T-cell (primary cell): ENCODE measurements at regions not wholly inside any gene's neighbourhood (a gene's known extent, or its start where the extent isn't known, plus 50 kb on each side); places are given as distances from the start of the nearest gene placed in this dataset.
A peak's percentile ranks its signal among the peaks of the same experiment; 100 is the strongest.
"Not testable (repeated sequence)": the region's sequence is repeated elsewhere in the genome, so short reads cannot be mapped to it uniquely, and the experiment has no call there.

Experiments used
- ATAC-seq, 4 experiments: fragments of 200-7000 bp in 3 of 4; fragments of 150-1000 bp in 1 of 4; cut with Tn5 transposase; replicated peaks in 1 of 4; 1 replicate in 3 of 4; 2 replicates in 1 of 4; pipeline ENCODE4 v1.10.0; 2021; ENCODE audit warnings: moderate library complexity in 3 of 4, mild to moderate bottlenecking in 2 of 4, moderate number of reproducible peaks in 1 of 4
- CTCF ChIA-PET, 2 donors: fragments of 300-600 bp; sonication (Branson Sonifier 250); formaldehyde crosslinking; loops; one replicate each; lab custom pipeline; 2022; ENCODE audit warnings: antibody characterized with exemption in 2 of 2; lab: Charles Lee
- POLR2A ChIA-PET, 2 donors: fragments of 300-600 bp; sonication (Branson Sonifier 250); formaldehyde crosslinking; loops; one replicate each; lab custom pipeline; 2022; ENCODE audit warnings: antibody characterized with exemption in 2 of 2; lab: Charles Lee
- DNase-seq, 35 experiments: peaks; one replicate each; pipeline versions ENCODE4 v3.0.0 to v3.0.0-alpha.2; 2013 to 2023
- H3K27ac ChIP-seq: one replicate; pipeline ENCODE4 v1.5.1; 2013; ENCODE audit warnings: low read length
- H3K27me3 ChIP-seq, 2 experiments: replicated peaks in 1 of 2; 1 replicate in 1 of 2; 2 replicates in 1 of 2; pipeline versions ENCODE4 v1.6.1 to v1.7.0; 2013; ENCODE audit warnings: low read length in 1 of 2, mixed read lengths in 1 of 2; ENCODE audit not compliant: control insufficient read depth in 2 of 2, insufficient read depth in 2 of 2; ENCODE audit errors: extremely low read depth in 1 of 2
- H3K36me3 ChIP-seq, 2 donors: 1 replicate in 1 of 2; 2 replicates in 1 of 2; pipeline versions ENCODE4 v1.6.1 to v1.7.0; 2013; ENCODE audit warnings: low read length in 1 of 2; ENCODE audit not compliant: control insufficient read depth in 2 of 2, insufficient read depth in 1 of 2; ENCODE audit errors: extremely low read depth in 1 of 2
- H3K4me1 ChIP-seq, 2 experiments: 1 replicate in 1 of 2; 2 replicates in 1 of 2; pipeline versions ENCODE4 v1.6.1 to v1.7.0; 2013; ENCODE audit warnings: low read length in 2 of 2, mixed read lengths in 1 of 2; ENCODE audit not compliant: insufficient read depth in 2 of 2, control insufficient read depth in 1 of 2; ENCODE audit errors: extremely low read depth in 1 of 2
- H3K4me3 ChIP-seq, 2 donors: 1 replicate in 1 of 2; 2 replicates in 1 of 2; pipeline versions ENCODE4 v1.5.1 to v1.7.0; 2013; ENCODE audit warnings: mild to moderate bottlenecking in 2 of 2, low read length in 1 of 2, moderate library complexity in 1 of 2; ENCODE audit not compliant: control insufficient read depth in 1 of 2; ENCODE audit errors: extremely low read depth in 1 of 2
- H3K9me3 ChIP-seq: 2 replicates; pipeline ENCODE4 v1.7.0; 2013
- H3K27ac Mint-ChIP-seq, 2 donors: one replicate each; pipeline ENCODE4 v1.8.0; 2020 to 2021; ENCODE audit warnings: mild to moderate bottlenecking in 2 of 2, mixed read lengths in 2 of 2
- H3K27me3 Mint-ChIP-seq, 2 donors: one replicate each; pipeline ENCODE4 v1.8.0; 2021 to 2022; ENCODE audit warnings: mixed read lengths in 2 of 2
- H3K36me3 Mint-ChIP-seq: one replicate; pipeline ENCODE4 v1.8.0; 2021; ENCODE audit warnings: mixed read lengths
- H3K4me1 Mint-ChIP-seq, 3 donors: one replicate each; pipeline ENCODE4 v1.8.0; 2020 to 2022; ENCODE audit warnings: mixed read lengths in 3 of 3, mild to moderate bottlenecking in 1 of 3
- H3K4me3 Mint-ChIP-seq, 3 donors: one replicate each; pipeline ENCODE4 v1.8.0; 2020 to 2022; ENCODE audit warnings: mild to moderate bottlenecking in 3 of 3, mixed read lengths in 3 of 3, moderate library complexity in 3 of 3
- H3K9me3 Mint-ChIP-seq, 3 donors: one replicate each; pipeline ENCODE4 v1.8.0; 2020 to 2022; ENCODE audit warnings: mixed read lengths in 3 of 3
- WGBS: methylation state at CpG from one replicate; pipeline ENCODE4 v1.1.5; 2013; ENCODE audit warnings: missing lambda C conversion rate; ENCODE audit not compliant: insufficient coverage; 5-methylcytosine and 5-hydroxymethylcytosine counted together

DNA sequence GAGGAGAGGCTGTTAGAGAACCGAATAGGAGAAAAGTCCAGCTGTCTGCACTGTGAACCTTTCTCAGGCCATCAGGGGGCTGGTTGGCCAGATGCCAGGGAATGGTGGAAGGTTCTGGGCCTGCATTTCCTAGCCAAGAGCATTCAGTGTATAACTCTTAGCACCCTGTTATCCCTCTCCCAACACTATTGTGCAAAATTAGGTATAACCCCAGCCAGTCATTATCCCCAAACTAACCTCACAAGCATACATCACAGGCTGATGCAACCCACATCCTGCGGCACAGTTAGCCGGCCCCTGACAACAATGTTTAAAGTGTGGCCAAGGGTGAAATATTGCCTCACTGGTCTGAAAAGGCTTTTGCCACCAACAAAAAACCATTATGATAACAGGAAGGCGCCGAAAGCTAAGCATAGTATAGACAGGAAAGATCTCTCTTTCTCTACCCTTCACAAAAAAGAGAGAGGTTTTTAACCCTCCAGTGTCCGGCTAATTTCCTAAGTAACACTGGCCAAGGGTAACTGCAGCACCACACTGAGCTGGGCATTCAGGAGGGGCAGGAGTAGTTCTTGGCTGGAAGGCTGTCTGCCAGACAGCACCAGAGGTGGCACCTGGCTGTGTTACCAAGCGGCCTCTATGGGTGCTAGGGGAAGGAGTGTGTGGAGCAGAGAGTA is 77.3 kb upstream of the BCAR3 start:
- H3K27me3 ChIP-seq = no peaks in the 10 kb centered on the region
- H3K9me3 Mint-ChIP-seq = no peaks in the 10 kb centered on the region
- POLR2A ChIA-PET = no interaction called here
- H3K4me1 Mint-ChIP-seq = peaks cover 8 to 11% (median 11%) of the 10 kb centered on the region in 3 donors
- no peak overlapping the region for H3K4me3 Mint-ChIP-seq
- no peaks in the 10 kb centered on the region for H3K36me3 ChIP-seq
- H3K4me1 ChIP-seq = peaks cover 2 to 19% of the 10 kb centered on the region in 2 experiments
- no peak overlapping the region for H3K4me3 ChIP-seq
- WGBS = 58% methylated on average over 2 of the region's 7 CpGs
- CTCF ChIA-PET = no interaction called here
- H3K27me3 Mint-ChIP-seq = no peaks in the 10 kb centered on the region
- no peaks in the 10 kb centered on the region for H3K9me3 ChIP-seq
- H3K36me3 Mint-ChIP-seq = no peaks in the 10 kb centered on the region
- peak overlapping the region in 1 of 2 donors; percentile 27 for H3K27ac Mint-ChIP-seq
- ATAC-seq = peak in 2 of 4 experiments; percentile 46 to 50
- peak overlapping the region; percentile 16 for H3K27ac ChIP-seq
- peak in 18 of 35 experiments; percentile 1 to 40 (median 15) for DNase-seq

DNA sequence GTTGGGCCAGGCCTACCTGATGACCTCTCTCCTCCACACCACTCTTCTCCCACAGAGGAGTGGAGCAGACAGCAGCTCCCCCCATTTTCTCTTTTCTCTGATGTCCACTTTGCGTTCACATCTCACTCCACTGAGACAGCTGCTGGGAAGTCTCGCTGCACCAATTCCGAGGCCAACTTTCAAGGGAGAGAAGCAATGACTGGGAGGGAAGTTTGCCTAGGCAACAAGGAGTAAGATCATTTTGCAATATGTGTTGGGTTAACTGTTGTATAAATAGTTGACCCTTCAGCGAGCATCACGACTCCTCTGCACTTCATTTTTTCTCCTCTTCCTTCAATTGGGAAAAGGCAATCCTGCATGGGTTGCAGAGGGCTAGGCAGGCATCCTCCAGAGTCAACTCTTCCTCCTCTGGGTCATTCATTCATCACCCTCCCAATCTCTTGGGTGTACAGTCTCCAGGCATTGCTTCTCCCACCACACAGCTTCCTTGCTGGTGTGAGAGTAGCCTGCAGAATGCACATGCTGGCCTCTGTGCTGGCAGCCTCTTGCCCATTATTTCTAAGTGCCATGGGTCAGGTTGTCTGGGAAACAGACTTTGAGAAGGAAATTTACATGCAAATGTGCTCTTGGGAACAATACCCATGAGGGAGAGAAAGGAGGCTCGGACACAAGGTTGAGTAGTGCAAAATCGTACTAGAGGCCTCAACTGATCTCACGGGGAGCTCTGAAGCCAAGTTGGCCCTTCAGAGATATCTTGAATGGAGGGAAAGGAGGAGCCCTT is 75.8 kb upstream of the BCAR3 start:
- Histone ChIP-seq H3K36me3 (no peaks in the 10 kb centered on the region), H3K27me3 (no peaks in the 10 kb centered on the region), H3K9me3 (no peaks in the 10 kb centered on the region), H3K4me1 (peaks cover 2 to 19% of the 10 kb centered on the region in 2 experiments), H3K27ac (no peak overlapping the region), H3K4me3 (no peak overlapping the region)
- ATAC-seq = no peak
- ChIA-PET CTCF (interaction anchor here in 1 of 2 donors (0.5 kb wide), 1 partner anchor 129 kb away, joined by 3 read pairs; no protein-coding TSS in a partner anchor), POLR2A (no interaction called here)
- Mint-ChIP-seq H3K36me3 (no peaks in the 10 kb centered on the region), H3K4me3 (no peak overlapping the region), H3K4me1 (peaks cover 8 to 11% (median 11%) of the 10 kb centered on the region in 3 donors), H3K27me3 (no peaks in the 10 kb centered on the region), H3K9me3 (no peaks in the 10 kb centered on the region), H3K27ac (no peak overlapping the region)
- no peak for DNase-seq
- WGBS = 93% methylated on average over 3 of the region's 8 CpGs

DNA sequence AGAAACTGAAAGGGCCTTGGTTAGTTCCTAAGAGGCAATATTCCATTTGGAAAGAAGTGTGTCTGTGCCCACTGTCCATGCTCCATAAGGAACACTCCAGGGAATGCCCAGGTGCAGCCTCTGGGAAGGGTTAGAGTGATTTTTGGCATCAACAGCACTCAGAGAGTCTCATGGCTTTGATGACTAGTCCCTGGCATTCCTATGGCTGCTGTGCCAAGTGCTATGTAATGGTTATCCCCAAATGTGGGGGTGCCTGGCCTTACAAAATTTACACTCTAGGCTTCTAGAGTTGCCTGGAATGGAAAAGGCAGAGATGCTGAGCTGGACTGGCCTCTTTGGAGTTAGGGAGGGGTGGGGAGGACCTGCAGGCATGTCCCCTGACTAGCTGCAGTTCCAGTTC is 75.0 kb upstream of the BCAR3 start:
- ATAC-seq = no peak
- CTCF ChIA-PET = interaction anchor here in 1 of 2 donors (0.5 kb wide), 1 partner anchor 130 kb away, joined by 3 read pairs; no protein-coding TSS in a partner anchor

GRCh38 chr1:93755251-93755715 is 73.6 kb upstream of the BCAR3 start:
- H3K4me3 ChIP-seq, H3K4me3 Mint-ChIP-seq, H3K36me3 Mint-ChIP-seq, DNase-seq, H3K9me3 Mint-ChIP-seq, ATAC-seq, H3K27ac Mint-ChIP-seq, H3K36me3 ChIP-seq, H3K27me3 ChIP-seq, H3K9me3 ChIP-seq, H3K27me3 Mint-ChIP-seq, H3K27ac ChIP-seq: not testable (repeated sequence)
- CTCF ChIA-PET = interaction anchor here (0.5 to 0.8 kb wide), 2 partner anchors 464 to 1821 kb away, joined by 3 read pairs; no protein-coding TSS in a partner anchor
- peaks cover 8 to 35% of the 10 kb centered on the region in 2 experiments for H3K4me1 ChIP-seq
- POLR2A ChIA-PET = interaction anchor here in 1 of 2 donors (0.8 kb wide), 1 partner anchor 142 kb away, joined by 3 read pairs; no protein-coding TSS in a partner anchor
- H3K4me1 Mint-ChIP-seq = peaks cover 14 to 25% (median 20%) of the 10 kb centered on the region in 3 donors

More for the DNA sequence above, 75.0 kb upstream of the BCAR3 start:
- H3K4me1 ChIP-seq = peaks cover 2 to 21% of the 10 kb centered on the region in 2 experiments
- H3K9me3 ChIP-seq = no peaks in the 10 kb centered on the region
- Mint-ChIP-seq H3K36me3 (no peaks in the 10 kb centered on the region), H3K4me1 (peaks cover 9 to 16% (median 13%) of the 10 kb centered on the region in 3 donors), H3K27ac (no peak overlapping the region), H3K9me3 (no peaks in the 10 kb centered on the region), H3K27me3 (no peaks in the 10 kb centered on the region), H3K4me3 (no peak overlapping the region)
- no peak for DNase-seq
- H3K27ac ChIP-seq = no peak overlapping the region
- no peak overlapping the region for H3K4me3 ChIP-seq
- POLR2A ChIA-PET = no interaction called here
- H3K36me3 ChIP-seq = no peaks in the 10 kb centered on the region
- no peaks in the 10 kb centered on the region for H3K27me3 ChIP-seq

GRCh38 chr1:93753791-93754763 is 72.4 kb upstream of the BCAR3 start:
- Histone ChIP-seq H3K27me3 (no peaks in the 10 kb centered on the region), H3K9me3 (no peaks in the 10 kb centered on the region), H3K36me3 (no peaks in the 10 kb centered on the region), H3K4me1 (peaks cover 6 to 32% of the 10 kb centered on the region in 2 experiments), H3K4me3 (no peak overlapping the region), H3K27ac (no peak overlapping the region)
- Mint-ChIP-seq H3K9me3 (no peaks in the 10 kb centered on the region), H3K27me3 (no peaks in the 10 kb centered on the region), H3K4me1 (peaks cover 16 to 27% (median 22%) of the 10 kb centered on the region in 3 donors), H3K36me3 (no peaks in the 10 kb centered on the region), H3K27ac (no peak overlapping the region), H3K4me3 (no peak overlapping the region)
- peak in 1 of 35 experiments; percentile 9 for DNase-seq
- ChIA-PET CTCF (no interaction called here), POLR2A (interaction anchor here in 1 of 2 donors (0.6 kb wide), 1 partner anchor 308 kb away, joined by 7 read pairs; no protein-coding TSS in a partner anchor)
- 11% methylated on average over 1 of the region's 6 CpGs for WGBS
- no peak for ATAC-seq
